GM12872 (cell line): ENCODE measurements at regions not wholly inside any gene's neighbourhood (a gene's known extent, or its start where the extent isn't known, plus 50 kb on each side); places are given as distances from the start of the nearest gene placed in this dataset.

Source experiments
- CTCF ChIP-seq: IDR thresholded peaks from 3 replicates; pipeline ENCODE4 v1.5.1; 2011; ENCODE audit warnings: low read depth, mild to moderate bottlenecking, low read length, moderate library complexity; ENCODE audit not compliant: insufficient read depth

- TF ChIP-seq CTCF, result no peak
Measured at GRCh38 chr4:128353791-128354190, 66.2 kb upstream of the PGRMC2 start.

- no peak for TF ChIP-seq CTCF
Measured at GRCh38 chr4:128351502-128351901, 63.9 kb upstream of the PGRMC2 start.

DNA sequence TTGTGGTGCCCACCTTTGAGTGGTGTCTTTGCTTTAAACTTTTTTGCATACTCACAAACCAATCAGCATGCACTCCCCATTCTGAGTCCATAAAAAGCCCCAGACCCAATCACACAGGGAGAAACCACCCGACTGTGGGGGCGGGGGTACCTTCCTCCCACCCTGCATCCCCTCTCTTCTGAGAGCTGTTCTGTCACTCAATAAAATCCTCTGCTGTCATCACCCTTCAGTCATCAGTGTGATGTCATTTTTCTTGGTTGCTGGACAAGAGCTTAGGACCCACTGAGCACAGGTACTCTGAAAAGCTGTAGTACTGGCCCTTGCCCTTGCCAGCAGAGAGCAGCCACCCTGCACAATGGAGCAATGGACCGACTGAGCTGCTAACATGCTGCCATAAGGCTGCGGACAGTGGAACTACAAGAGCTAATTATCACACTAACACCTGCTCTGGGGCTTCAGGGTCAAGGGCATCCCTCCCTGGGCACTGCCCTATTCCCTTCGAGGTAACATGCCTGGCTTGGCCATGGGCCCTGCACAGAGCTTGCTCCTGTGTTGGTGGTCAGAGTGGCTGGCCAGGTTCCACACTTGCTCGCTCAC lies 62.9 kb upstream of the PGRMC2 start:
- no peak for TF ChIP-seq CTCF

DNA sequence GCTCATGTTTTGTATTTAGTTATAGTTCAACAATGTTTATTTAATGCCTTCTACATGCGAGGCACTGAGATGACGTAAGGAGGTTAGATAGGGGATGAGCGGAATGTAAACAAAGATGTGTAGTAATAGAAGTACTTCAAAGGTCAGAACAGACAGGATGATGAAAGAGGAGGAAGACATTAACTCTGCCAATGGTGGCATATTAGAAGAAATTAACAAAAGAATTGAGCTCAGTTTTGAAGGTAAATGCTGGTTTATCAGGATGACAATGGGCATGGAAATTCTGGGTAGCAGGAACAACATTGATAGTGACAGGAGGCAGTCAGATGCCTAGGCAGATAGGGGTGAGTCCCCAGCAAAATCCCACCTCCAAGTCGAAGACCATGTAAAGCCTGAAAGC lies 62.3 kb upstream of the PGRMC2 start:
- no peak for TF ChIP-seq CTCF

DNA sequence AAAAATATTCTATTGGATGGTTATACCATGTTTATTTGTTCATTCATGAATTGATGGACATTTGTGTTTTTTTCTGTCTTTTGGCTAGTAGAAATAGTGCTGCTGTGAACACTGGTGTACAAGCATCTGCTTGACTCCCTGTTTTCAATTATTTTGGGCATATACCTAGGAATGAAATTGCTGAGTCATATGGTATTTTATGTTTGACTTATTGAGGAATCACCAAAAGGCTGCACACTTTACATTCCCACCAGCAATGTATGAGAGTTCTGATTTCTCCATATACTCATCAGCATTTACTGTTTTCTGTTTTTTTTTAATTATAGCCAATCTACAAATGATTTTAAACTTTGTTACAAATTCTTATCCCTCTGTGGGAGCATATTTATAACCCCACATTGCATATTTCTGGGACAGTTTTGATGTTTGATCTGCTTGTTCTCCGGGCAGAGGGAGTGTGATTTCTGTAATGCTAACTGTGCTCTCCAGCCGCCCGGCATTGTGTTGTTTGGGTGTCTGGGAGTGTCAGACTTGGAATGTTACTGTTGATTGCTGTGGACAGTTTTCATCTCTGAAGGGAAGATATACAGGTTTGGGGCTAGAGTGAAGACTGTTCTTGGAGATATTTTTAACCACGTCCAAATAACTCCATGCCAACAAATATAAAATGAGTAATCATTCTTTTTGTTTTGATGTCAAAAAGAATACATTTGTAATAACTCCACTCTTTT lies 60.5 kb upstream of the PGRMC2 start:
- no peak for TF ChIP-seq CTCF

DNA sequence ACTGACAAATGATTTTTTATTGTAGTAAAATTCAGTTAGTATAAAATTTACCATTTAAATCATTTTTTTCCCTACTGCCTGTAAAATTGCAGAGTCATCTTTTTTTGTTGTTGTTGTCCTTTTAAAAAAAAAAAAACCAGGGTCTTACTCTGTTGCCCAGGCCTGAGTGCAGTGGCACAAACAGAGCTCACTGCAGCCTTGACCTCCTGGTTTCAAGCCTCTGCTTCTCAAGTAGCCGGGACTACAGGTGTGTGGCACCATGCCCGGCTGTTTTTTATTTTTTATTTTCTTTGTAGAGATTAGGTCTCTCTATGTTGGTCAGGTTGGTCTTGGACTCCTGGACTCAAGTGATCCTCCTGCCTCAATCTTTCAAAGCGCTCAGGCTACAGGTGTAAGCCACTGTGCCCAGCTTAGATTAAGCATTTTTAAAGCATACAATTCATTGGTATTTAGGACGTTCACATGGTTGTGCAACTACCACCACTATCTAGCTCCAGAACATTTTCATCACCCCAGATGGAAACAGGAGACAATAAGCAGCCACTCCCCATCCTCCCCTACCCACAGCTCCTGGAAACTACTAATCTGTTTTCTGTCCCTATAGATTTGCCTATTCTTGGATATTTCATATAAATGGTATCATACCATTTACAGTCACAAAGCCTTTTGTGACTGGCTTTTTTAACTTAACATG lies 59.7 kb upstream of the PGRMC2 start:
- no peak for TF ChIP-seq CTCF

DNA sequence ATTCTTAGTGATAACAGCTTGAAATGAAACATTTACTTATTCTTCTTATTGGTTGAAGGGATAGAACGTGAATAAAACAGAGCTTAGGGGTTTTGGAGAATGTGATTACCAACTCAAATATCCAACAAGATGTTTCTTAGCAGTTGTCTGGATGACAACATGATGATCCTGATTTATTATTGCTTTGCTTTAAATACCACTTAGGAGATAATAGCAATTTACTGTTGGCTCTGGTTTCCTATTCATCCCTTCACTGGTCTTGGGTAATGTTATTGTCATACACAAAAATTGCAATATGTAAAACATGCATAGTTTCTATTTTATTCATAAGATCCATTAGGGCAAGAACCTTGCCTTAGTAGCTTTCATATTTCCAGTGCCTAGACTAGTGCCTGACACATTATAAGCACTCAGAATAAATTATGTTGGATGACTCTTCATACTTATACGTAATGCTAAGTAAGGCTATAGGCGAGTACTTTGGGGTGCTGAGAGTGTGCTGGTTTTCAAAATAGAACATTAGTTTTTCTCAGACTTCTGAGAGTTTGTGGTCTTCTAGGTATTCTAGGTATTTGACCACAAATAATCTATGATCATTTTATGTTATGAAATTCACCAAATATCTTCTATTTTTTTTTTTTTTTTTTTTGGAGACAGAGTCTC lies 58.6 kb upstream of the PGRMC2 start:
- TF ChIP-seq CTCF, result no peak
